Heart left ventricle (tissue), 16 donors: ENCODE measurements at regions not wholly inside any gene's neighbourhood (a gene's known extent, or its start where the extent isn't known, plus 50 kb on each side); places are given as distances from the start of the nearest gene placed in this dataset.

Experiments
- ATAC-seq, 4 donors: fragments of 200-7000 bp; cut with Tn5 transposase; one replicate each; pipeline ENCODE4 v1.9.1; 2020 to 2022; ENCODE audit warnings: moderate library complexity in 4 of 4, mild to moderate bottlenecking in 3 of 4, moderate number of reproducible peaks in 1 of 4
- DNase-seq, 5 donors: peaks; one replicate each; pipeline ENCODE4 v3.0.0-alpha.2; 2020
- H3K27ac ChIP-seq, 12 donors: fragments of 200-600 bp; sonication (generic) in 4 of 12; one replicate each; pipeline versions ENCODE4 v1.5.0 to v1.8.0; 2016 to 2022; ENCODE audit warnings: mild to moderate bottlenecking in 2 of 12
- H3K27me3 ChIP-seq, 9 donors: fragments of 200-600 bp; sonication (generic) in 2 of 9; one replicate each; pipeline versions ENCODE4 v1.5.1 to v1.8.0; 2016 to 2022; ENCODE audit warnings: mild to moderate bottlenecking in 3 of 9
- H3K36me3 ChIP-seq, 9 donors: fragments of 200-600 bp; sonication (generic) in 2 of 9; one replicate each; pipeline versions ENCODE4 v1.5.0 to v1.8.0; 2018 to 2022; ENCODE audit warnings: mild to moderate bottlenecking in 2 of 9
- H3K4me1 ChIP-seq, 12 donors: fragments of 200-600 bp; sonication (generic) in 4 of 12; one replicate each; pipeline versions ENCODE4 v1.5.0 to v1.8.0; 2016 to 2022; ENCODE audit warnings: mild to moderate bottlenecking in 3 of 12
- H3K4me3 ChIP-seq, 12 donors: fragments of 200-600 bp; sonication (generic) in 4 of 12; one replicate each; pipeline versions ENCODE4 v1.5.0 to v1.8.0; 2017 to 2022; ENCODE audit warnings: mild to moderate bottlenecking in 9 of 12, moderate library complexity in 4 of 12
- H3K9me3 ChIP-seq, 12 donors: fragments of 200-600 bp; sonication (generic) in 4 of 12; one replicate each; pipeline versions ENCODE4 v1.5.0 to v1.8.0; 2016 to 2022; ENCODE audit warnings: mild to moderate bottlenecking in 1 of 12
- CTCF ChIP-seq, 12 donors: fragments of 200-600 bp; sonication (generic) in 4 of 12; IDR thresholded peaks; one replicate each; pipeline versions ENCODE4 v1.5.0 to v1.8.0; 2018 to 2022; ENCODE audit warnings: antibody characterized with exemption in 12 of 12, mild to moderate bottlenecking in 5 of 12
- POLR2A ChIP-seq, 2 donors: fragments of 450-650 bp; IDR thresholded peaks; one replicate each; pipeline ENCODE4 v1.6.1; 2017; ENCODE audit warnings: antibody characterized with exemption in 2 of 2, mild to moderate bottlenecking in 2 of 2, moderate library complexity in 2 of 2
- WGBS, 4 donors: extraction: QIAGEN DNeasy Blood & Tissue Kit in 2 of 4; methylation state at CpG; one replicate each; pipeline versions ENCODE4 v1.1.5 to v1.1.7; 2013 to 2018; 5-methylcytosine and 5-hydroxymethylcytosine counted together
- intact Hi-C, 10 donors: fragments of 100-400 bp; cut with DNase I; formaldehyde crosslinking; loops; one replicate each; pipeline versions ENCODE4 v1.11.1 to v1.14.2; 2022
- donor health status: ischemic (EF 13 %, LVEDD 7.1; RV severe dilation, severe dysfunction).
- donor health status: healthy with polysubstance abuse.
- donor health status: DM: no; HTN: yes; CAD: no.
- donor health status: DM: no; HTN: no; CAD: no.
- donor health status: ischemic (EF 25% LVEDD 6.9; RV normal size, moderate dysfunction).
- donor health status: ischemic (EF 25% LVEDD 5.7; RV mildly dilated, moderate dysfunction).
- donor health status: healthy.
- donor health status: DM: yes; HTN: yes; CAD: no.
- donor health status: ischemic (EF 35%, LVEDD 5.7; RV mildly dilated, moderate dysfunction).
- donor health status: nonischemic (EF 11% LVEDD 7.7; RV severe dilation, severe dysfunction).
- donor health status: DM: yes; HTN: yes; CAD: no.
- donor health status: PGD.
- donor health status: ischemic (EF 29% LVEDD 5.4; RV normal size, mild dysfunction).
- donor health status: nonischemic (EF 23%, LVEDD 6.1; RV moderate dilation, normal function).

DNA sequence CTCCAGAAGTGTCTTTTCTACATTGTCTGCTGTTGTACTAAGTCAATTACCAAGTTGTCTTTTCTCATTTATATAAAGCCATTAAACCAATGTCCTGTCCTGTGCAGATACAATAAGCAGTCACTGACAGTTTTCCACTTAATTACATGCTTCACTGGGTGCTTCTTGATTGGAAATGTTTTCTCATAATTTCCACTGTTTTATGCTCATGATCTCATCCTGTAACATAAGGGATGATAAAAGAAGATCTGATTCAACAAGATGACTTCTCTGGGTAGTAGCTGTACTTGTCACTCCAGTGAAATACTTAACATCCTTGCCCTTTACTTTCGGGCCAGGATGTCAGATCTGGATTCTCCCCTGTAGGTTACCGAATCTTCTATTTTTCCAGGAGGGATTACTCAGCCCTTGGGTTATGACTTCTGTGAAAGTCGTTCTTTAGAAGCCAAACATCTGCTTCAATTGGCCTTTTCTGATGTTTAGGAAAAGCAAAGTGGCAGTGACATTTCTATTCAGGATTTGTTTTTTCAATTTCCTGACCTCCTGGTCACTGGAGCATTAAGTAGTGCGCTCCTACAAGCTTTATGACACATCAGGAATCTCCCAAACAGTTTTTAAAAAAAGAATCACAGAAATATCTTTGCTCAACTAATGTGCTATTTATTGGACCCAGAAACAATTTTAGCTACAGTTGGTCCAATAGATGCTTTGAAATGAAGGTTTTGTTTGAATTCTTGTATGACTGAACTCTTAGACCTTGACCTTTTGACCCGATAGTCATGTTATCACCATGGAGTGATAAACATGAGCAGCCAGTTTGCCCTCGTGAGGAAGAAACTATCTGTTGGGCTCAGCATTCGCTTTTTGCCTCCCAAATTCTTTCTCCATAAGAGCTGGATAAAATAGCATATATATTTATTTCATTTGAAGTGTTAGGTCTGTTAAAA, 234.5 kb upstream of the SSTR1 start:
- WGBS, 4 donors = 54 to 62% (median 61%) methylated on average over 7 of the region's 7 CpGs
- H3K27ac ChIP-seq = no peak overlapping the region
- no peak overlapping the region for H3K4me3 ChIP-seq
- no peaks in the 10 kb centered on the region for H3K9me3 ChIP-seq
- no peaks in the 10 kb centered on the region for H3K27me3 ChIP-seq
- H3K36me3 ChIP-seq = no peaks in the 10 kb centered on the region
- TF ChIP-seq POLR2A (IDR thresholded peaks at IDR 0.05) (no peak), CTCF (IDR thresholded peaks at IDR 0.05) (no peak)
- H3K4me1 ChIP-seq = no peaks in the 10 kb centered on the region
- no peak for ATAC-seq
- DNase-seq = no peak
- intact Hi-C loops = no loop called here

- no peak overlapping the region for H3K4me3 ChIP-seq
- ATAC-seq (no peak), DNase-seq (no peak)
- H3K9me3 ChIP-seq = no peaks in the 10 kb centered on the region
- 89 to 100% (median 91%) methylated on average over 1 of the region's 1 CpG for WGBS, 4 donors
- TF ChIP-seq POLR2A (IDR thresholded peaks at IDR 0.05) (no peak), CTCF (IDR thresholded peaks at IDR 0.05) (no peak)
- H3K4me1 ChIP-seq = no peaks in the 10 kb centered on the region
- H3K27me3 ChIP-seq = no peaks in the 10 kb centered on the region
- intact Hi-C loops = no loop called here
- no peak overlapping the region for H3K27ac ChIP-seq
- H3K36me3 ChIP-seq = no peaks in the 10 kb centered on the region
These were observed 233.3 kb upstream of the SSTR1 start for GRCh38 chr14:37974421-37974820.

- Histone ChIP-seq H3K36me3 (no peaks in the 10 kb centered on the region), H3K27me3 (no peaks in the 10 kb centered on the region), H3K27ac (no peak overlapping the region), H3K4me3 (no peak overlapping the region), H3K9me3 (peaks cover 0 to 24% (median 13%) of the 10 kb centered on the region in 12 donors), H3K4me1 (no peaks in the 10 kb centered on the region)
- no peak for TF ChIP-seq CTCF (IDR thresholded peaks at IDR 0.05)
- no peak for TF ChIP-seq POLR2A (IDR thresholded peaks at IDR 0.05)
- no peak for ATAC-seq
- intact Hi-C loops = no loop called here
- DNase-seq = no peak
These were observed 230.2 kb upstream of the SSTR1 start for GRCh38 chr14:37977481-37977880.

- no peaks in the 10 kb centered on the region for H3K36me3 ChIP-seq
- WGBS, 4 donors = 49 to 72% (median 53%) methylated on average over 2 of the region's 2 CpGs
- intact Hi-C loops = loop anchor here in 2 of 10 donors (5.0 to 10.0 kb wide), 2 partner anchors 199 to 881 kb away; no protein-coding TSS in a partner anchor
- H3K27ac ChIP-seq = no peak overlapping the region
- DNase-seq = peak in 3 of 5 donors; percentile 13 to 24 (median 21)
- TF ChIP-seq POLR2A (IDR thresholded peaks at IDR 0.05) = no peak
- TF ChIP-seq CTCF (IDR thresholded peaks at IDR 0.05) = peak; percentile 53 to 77 (median 68)
- no peaks in the 10 kb centered on the region for H3K4me1 ChIP-seq
- ATAC-seq = no peak
- H3K9me3 ChIP-seq = peaks cover 0 to 13% (median 6%) of the 10 kb centered on the region in 12 donors
- no peak overlapping the region for H3K4me3 ChIP-seq
- H3K27me3 ChIP-seq = no peaks in the 10 kb centered on the region
These were observed 221.8 kb upstream of the SSTR1 start for GRCh38 chr14:37985826-37986470.
